CD4-positive, alpha-beta T cell treated with Interleukin-10 for 1 hour (primary cell): ENCODE measurements at regions not wholly inside any gene's neighbourhood (a gene's known extent, or its start where the extent isn't known, plus 50 kb on each side); places are given as distances from the start of the nearest gene placed in this dataset.

Source experiments
- DNase-seq: peaks from one replicate; pipeline ENCODE4 v3.0.0-alpha.2; 2020

DNA sequence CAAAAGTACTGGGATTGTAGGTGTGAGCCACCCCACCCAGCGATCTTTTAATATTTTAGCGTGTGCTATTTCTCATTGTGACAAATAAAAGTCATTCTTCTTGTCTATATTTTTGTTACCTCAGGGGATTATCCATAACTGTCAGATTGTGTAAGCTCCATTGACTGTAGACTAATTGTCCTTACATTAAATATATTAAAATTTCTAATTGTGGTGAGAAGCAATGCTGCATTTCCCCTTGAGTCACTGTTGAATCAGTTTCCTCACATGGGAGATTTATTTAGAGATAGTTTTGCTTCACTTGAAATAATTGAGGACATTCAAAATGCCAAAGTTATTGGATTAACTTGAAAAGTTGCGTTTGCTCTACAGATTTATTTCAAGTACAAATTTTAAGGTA is 782.4 kb upstream of the WWC1 start:
- no peak for DNase-seq

DNA sequence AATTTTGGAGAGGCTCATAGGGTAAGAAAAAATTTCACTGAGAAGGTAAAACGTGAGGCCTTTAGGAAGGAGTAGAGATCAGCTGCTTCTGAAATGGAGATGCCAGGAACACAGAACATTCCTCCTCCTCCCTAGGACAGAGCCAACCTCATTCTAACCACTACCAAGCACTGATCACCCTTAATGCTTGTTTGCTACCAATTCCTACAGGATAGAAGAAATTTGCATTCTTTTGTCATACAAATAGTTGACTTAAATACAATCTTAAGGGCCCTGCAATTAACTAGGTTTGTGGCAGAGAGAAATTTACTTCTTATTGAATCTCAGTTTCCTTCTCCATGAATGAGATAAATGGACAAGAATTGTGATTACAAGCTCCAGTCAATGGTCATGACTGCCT is 780.2 kb upstream of the WWC1 start:
- DNase-seq: no peak

GRCh38 chr5:167512111-167512510 is 779.3 kb upstream of the WWC1 start:
- no peak for DNase-seq

DNA sequence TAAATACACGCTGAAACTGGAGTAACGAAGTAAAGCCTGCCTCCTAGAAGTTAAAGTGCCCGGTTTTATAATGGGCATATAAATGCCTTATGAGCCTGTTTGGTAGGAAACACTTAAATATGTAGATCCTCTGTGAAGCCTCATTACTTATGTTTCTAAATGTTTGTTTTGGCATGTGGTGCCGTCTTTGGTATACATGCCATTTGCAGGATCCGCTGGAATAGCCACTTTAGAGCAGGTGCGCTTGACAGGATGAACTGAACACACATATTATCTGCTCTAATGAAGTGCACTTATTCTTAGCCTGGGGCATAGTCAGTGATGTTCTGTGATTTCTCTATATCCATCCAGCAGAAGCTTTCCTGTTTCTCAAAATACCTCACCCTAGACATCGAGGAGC is 778.1 kb upstream of the WWC1 start:
- DNase-seq: no peak

GRCh38 chr5:167514461-167514860 is 777.0 kb upstream of the WWC1 start:
- no peak for DNase-seq

GRCh38 chr5:167525004-167525403 is 766.4 kb upstream of the WWC1 start:
- no peak for DNase-seq

- DNase-seq: no peak
These were observed 762.8 kb upstream of the WWC1 start for GRCh38 chr5:167528651-167529050.

DNA sequence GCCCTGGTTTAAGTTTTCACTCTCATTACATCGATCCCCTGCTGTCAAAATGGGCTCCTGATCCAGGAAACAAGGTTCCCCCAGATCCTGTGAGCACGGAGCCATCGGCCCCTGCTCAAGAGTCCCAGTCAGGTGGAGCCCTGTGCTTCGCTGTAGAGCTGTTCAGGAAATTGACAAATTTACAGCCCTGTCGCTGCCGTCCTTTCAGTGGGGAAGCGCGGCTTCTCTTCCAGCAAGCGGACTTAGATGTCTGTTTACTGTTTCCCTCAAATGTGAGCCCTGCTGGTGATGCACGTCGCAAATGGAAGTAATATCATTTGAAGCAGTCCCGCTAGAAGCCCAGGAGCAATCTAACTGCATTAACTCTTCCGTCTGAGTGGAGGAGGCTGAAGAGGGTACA is 760.9 kb upstream of the WWC1 start:
- no peak for DNase-seq

DNA sequence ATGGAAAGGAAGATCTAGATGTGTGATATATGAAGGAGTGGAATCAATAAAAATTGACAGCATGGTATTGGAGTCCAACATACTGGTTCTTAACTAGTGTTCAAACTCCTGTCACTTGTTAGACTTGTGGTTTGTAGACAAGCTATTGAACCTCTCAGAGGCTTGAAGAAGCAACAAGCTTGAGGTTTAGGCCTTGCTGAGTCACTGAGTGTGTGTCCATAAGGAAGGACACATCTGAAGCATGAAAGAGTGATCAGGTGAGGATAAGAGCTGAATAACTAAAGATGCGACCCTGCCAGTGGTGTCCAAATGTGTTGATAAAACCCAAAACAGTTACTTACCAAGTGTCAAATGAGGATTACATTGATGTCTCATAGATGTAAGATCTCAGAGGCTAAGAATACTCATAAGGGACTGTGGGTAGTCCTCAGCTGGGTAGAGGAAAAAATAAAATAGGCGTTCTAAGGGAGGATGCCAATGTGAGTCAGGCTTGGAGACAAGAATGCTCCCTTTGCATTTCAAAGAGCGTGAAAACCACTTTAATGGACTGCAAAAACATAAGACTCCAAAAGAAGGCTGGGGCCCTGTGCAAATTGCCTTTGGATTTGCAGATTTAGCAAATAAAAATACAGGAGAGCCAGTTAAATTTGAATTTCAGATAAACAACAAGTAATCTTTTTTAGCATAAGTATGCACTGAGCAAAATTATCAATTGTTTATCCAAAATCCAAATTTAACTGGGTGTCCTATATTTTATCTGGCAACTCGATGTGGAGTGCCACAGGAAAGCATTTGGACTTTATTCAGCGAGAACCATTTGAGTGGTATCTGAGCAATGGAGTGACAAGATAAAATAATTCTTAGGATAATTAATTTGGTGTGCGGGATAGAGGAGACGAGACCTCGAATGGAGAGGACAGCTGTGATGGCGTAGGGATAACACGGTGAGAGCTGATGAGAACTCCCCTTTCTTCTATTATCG is 757.3 kb upstream of the WWC1 start:
- no peak for DNase-seq

DNA sequence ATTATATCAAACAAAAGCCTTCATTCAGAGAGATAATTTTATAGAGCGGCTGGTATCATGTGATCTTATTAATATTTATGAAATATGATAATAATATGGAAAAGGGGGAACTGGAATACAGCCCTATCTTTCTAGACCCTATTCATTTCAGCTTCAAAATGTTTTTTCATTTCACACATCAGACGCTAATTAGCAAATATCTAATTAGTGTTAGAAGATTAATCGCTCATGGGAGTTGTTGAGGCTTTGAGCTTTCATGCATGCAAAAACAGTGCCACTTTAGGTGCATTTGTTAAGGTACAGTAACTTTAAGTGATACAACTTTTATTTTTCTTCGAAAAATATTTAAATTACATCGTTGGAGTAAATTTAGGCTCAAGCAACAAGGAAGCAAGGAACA is 751.7 kb upstream of the WWC1 start:
- DNase-seq: no peak

DNA sequence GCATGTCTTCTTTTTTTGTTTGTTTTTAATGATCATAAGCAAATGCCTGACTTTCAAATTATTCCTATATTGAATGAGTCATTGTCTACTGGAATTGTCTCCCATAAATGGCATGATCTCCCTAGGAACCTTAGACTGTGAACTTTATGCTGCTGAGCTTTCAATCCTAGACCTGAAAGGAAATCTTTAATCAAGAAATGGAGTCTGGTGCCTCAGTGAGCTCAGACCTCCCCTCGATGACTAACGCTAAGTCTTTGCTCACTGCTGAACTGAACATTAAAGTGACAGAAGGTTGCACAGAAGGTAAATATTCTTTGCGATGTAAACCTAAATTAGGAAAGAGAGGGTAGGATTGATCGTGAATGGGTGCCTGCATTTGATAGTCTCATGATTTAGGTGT is 745.2 kb upstream of the WWC1 start:
- no peak for DNase-seq

GRCh38 chr5:167552356-167552755 is 739.1 kb upstream of the WWC1 start:
- DNase-seq: no peak

- DNase-seq: no peak
These were observed 737.9 kb upstream of the WWC1 start for GRCh38 chr5:167553511-167553910.

DNA sequence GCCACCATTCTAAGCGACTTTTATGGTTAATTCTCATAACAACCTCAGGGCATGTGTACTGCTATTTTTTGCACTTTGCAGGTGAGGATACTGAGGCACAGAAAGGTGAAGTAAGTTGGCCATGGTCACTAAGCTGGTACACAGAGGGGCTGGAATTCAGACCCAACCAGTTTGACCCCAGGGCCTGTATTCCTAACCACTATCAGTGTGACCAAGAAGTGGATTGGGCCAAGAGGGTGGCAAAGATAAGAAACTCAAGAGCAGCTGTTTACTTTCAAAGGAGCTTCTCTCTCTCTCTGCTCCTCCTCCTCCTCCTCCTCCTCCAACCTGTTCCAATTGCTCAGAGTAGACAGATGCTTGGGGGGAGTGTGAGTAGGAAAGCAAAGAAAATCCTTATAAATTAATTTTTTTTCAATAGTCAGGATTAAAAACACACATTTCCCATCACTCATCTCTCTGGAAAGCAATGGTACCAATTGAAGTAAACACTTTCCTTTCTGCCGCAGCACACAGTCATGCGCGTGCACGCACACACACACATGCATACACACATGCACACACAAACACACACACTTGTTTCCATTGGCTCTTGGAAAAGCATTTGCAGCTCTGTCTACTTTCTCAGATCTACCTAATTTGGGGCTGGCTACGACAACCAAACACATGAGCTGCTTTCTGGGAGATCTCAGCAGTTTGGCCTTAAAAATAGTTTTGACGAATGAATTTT is 736.7 kb upstream of the WWC1 start:
- DNase-seq: no peak

GRCh38 chr5:167555565-167556166 is 735.8 kb upstream of the WWC1 start:
- no peak for DNase-seq

- DNase-seq: no peak
These were observed 734.1 kb upstream of the WWC1 start for GRCh38 chr5:167557359-167557758.

DNA sequence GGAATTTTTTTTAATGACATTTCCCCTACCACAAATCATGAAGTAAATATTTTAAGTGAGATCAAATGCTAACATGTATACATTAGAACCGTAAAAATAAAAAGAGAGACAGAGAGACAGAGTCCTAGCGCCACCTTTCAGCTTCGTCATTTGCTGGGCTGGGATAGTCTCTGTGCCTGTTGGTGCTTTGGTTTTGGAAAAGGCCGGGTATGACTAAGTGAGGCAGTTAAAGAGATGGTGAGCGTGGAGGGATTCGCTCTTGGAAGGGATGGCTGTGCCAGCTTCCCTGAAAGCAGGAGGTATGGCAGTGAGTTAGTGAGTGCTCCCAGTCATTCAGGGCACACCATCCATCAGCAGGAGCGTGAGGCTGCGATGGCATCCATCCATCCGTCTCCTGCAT is 729.6 kb upstream of the WWC1 start:
- no peak for DNase-seq

GRCh38 chr5:167564275-167564674 is 727.2 kb upstream of the WWC1 start:
- DNase-seq: no peak

- DNase-seq: no peak
These were observed 726.1 kb upstream of the WWC1 start for GRCh38 chr5:167565189-167565954.

DNA sequence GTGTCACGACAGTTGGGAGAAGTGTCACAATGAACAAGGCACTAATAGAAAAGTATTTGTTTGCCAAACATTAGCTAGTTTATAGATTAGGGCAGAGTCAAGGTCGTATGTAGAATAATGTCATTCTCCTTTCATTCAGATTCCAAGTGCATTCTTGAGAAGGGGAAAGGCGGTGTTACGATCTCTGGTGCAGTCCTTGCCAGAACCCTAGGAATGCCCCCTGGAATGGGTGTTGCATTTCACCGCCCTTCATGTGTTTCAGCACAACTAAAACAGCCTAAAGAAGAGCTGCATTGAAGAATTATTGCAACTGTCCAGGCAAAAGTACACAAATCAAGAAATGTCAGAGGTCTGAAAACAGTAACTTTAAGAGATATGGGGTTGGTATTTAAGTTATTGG is 721.0 kb upstream of the WWC1 start:
- no peak for DNase-seq

- no peak for DNase-seq
These were observed 719.6 kb upstream of the WWC1 start for GRCh38 chr5:167571824-167572223.

GRCh38 chr5:167573370-167574127 is 717.9 kb upstream of the WWC1 start:
- DNase-seq: no peak
